NAMALWA (cell line): ENCODE measurements at regions not wholly inside any gene's neighbourhood (a gene's known extent, or its start where the extent isn't known, plus 50 kb on each side); places are given as distances from the start of the nearest gene placed in this dataset.
"Not testable (repeated sequence)": the region's sequence is repeated elsewhere in the genome, so short reads cannot be mapped to it uniquely, and the experiment has no call there.

Experiments used
- DNase-seq: peaks from one replicate; pipeline ENCODE4 v3.0.0-alpha.2; 2015; ENCODE audit warnings: low spot score

GRCh38 chrX:26597981-26598380, 382.0 kb downstream of the MAGEB5 start:
- DNase-seq = no peak

GRCh38 chrX:26590849-26591248, 374.9 kb downstream of the MAGEB5 start:
- no peak for DNase-seq

- no peak for DNase-seq
Observed at GRCh38 chrX:26586570-26586969, 370.6 kb downstream of the MAGEB5 start.

GRCh38 chrX:26581091-26581490, 365.1 kb downstream of the MAGEB5 start:
- DNase-seq = no peak

GRCh38 chrX:26580021-26580420, 364.1 kb downstream of the MAGEB5 start:
- DNase-seq = no peak

- no peak for DNase-seq
Observed at GRCh38 chrX:26574234-26574633, 358.3 kb downstream of the MAGEB5 start.

GRCh38 chrX:26562156-26562555, 346.2 kb downstream of the MAGEB5 start:
- DNase-seq = no peak

- DNase-seq = no peak
Observed at GRCh38 chrX:26559855-26560254, 343.9 kb downstream of the MAGEB5 start.

- DNase-seq = no peak
Observed at GRCh38 chrX:26558719-26559386, 342.9 kb downstream of the MAGEB5 start.

- no peak for DNase-seq
Observed at GRCh38 chrX:26557691-26558321, 341.8 kb downstream of the MAGEB5 start.

GRCh38 chrX:26525768-26526167, 309.8 kb downstream of the MAGEB5 start:
- not testable (repeated sequence) for DNase-seq

- DNase-seq = no peak
Observed at GRCh38 chrX:26522501-26522900, 306.5 kb downstream of the MAGEB5 start.

GRCh38 chrX:26511589-26512363, 295.8 kb downstream of the MAGEB5 start:
- no peak for DNase-seq

GRCh38 chrX:26470941-26471340, 255.0 kb downstream of the MAGEB5 start:
- DNase-seq = no peak

GRCh38 chrX:26466387-26466786, 250.4 kb downstream of the MAGEB5 start:
- DNase-seq = no peak

- DNase-seq = no peak
Observed at GRCh38 chrX:26445288-26445687, 229.3 kb downstream of the MAGEB5 start.

GRCh38 chrX:26444417-26444816, 228.4 kb downstream of the MAGEB5 start:
- not testable (repeated sequence) for DNase-seq

- DNase-seq = peak; percentile 10
Observed at GRCh38 chrX:26442340-26442739, 226.4 kb downstream of the MAGEB5 start.

GRCh38 chrX:26414534-26414933, 198.6 kb downstream of the MAGEB5 start:
- DNase-seq = no peak

GRCh38 chrX:26411045-26411444, 195.1 kb downstream of the MAGEB5 start:
- no peak for DNase-seq

GRCh38 chrX:26409636-26410035, 193.7 kb downstream of the MAGEB5 start:
- DNase-seq = no peak

- DNase-seq = no peak
Observed at GRCh38 chrX:26387906-26388305, 171.9 kb downstream of the MAGEB5 start.

GRCh38 chrX:26376037-26376708, 160.2 kb downstream of the MAGEB5 start:
- no peak for DNase-seq
